Heart left ventricle (tissue), 13 donors: ENCODE measurements at regions not wholly inside any gene's neighbourhood (a gene's known extent, or its start where the extent isn't known, plus 50 kb on each side); places are given as distances from the start of the nearest gene placed in this dataset.

Source experiments
- POLR2A ChIP-seq, 2 donors: fragments of 450-650 bp; IDR thresholded peaks; one replicate each; pipeline ENCODE4 v1.6.1; 2017; ENCODE audit warnings: antibody characterized with exemption in 2 of 2, mild to moderate bottlenecking in 2 of 2, moderate library complexity in 2 of 2
- TF ChIP-seq, protein P1 (sequence below), 12 donors: fragments of 200-600 bp; sonication (generic) in 4 of 12; IDR thresholded peaks; one replicate each; pipeline versions ENCODE4 v1.5.0 to v1.8.0; 2018 to 2022; ENCODE audit warnings: antibody characterized with exemption in 12 of 12, mild to moderate bottlenecking in 5 of 12
- donor health status: ischemic (EF 13 %, LVEDD 7.1; RV severe dilation, severe dysfunction).
- donor health status: DM: no; HTN: yes; CAD: no.
- donor health status: DM: no; HTN: no; CAD: no.
- donor health status: ischemic (EF 25% LVEDD 6.9; RV normal size, moderate dysfunction).
- donor health status: ischemic (EF 25% LVEDD 5.7; RV mildly dilated, moderate dysfunction).
- donor health status: ischemic (EF 35%, LVEDD 5.7; RV mildly dilated, moderate dysfunction).
- donor health status: nonischemic (EF 11% LVEDD 7.7; RV severe dilation, severe dysfunction).
- donor health status: DM: yes; HTN: yes; CAD: no.
- donor health status: PGD.
- donor health status: ischemic (EF 29% LVEDD 5.4; RV normal size, mild dysfunction).
- donor health status: nonischemic (EF 23%, LVEDD 6.1; RV moderate dilation, normal function).

DNA sequence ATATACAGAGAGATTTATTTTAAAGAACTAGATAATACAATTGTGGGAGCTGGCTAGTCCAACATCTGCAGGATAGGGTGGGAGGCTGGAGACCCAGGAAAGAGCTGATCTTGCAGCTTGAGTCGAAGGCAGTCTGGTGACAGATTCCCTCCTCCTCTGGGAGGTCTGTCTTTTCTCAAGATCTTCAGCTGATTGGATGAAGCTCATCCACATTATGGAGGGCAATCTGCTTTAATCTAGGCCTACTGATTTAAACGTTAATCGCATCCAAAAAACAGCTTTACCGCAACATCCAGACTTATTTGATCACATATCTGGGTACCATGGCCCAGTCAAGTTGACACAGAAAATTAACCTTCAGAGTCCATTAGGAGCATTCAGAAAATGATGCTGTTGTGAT is 168.1 kb downstream of the ATPSCKMT start:
- TF ChIP-seq, protein P1, sequence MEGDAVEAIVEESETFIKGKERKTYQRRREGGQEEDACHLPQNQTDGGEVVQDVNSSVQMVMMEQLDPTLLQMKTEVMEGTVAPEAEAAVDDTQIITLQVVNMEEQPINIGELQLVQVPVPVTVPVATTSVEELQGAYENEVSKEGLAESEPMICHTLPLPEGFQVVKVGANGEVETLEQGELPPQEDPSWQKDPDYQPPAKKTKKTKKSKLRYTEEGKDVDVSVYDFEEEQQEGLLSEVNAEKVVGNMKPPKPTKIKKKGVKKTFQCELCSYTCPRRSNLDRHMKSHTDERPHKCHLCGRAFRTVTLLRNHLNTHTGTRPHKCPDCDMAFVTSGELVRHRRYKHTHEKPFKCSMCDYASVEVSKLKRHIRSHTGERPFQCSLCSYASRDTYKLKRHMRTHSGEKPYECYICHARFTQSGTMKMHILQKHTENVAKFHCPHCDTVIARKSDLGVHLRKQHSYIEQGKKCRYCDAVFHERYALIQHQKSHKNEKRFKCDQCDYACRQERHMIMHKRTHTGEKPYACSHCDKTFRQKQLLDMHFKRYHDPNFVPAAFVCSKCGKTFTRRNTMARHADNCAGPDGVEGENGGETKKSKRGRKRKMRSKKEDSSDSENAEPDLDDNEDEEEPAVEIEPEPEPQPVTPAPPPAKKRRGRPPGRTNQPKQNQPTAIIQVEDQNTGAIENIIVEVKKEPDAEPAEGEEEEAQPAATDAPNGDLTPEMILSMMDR (IDR thresholded peaks at IDR 0.05): no peak
- TF ChIP-seq POLR2A (IDR thresholded peaks at IDR 0.05): no peak
